Neuronal stem cell (in vitro differentiated cells): ENCODE measurements at regions not wholly inside any gene's neighbourhood (a gene's known extent, or its start where the extent isn't known, plus 50 kb on each side); places are given as distances from the start of the nearest gene placed in this dataset.

ENCODE experiments used
- DNase-seq: peaks from one replicate; pipeline ENCODE4 v3.0.0-alpha.2; 2013; ENCODE audit warnings: low spot score
- H2AFZ ChIP-seq: one replicate; pipeline ENCODE4 v1.6.1; 2013; ENCODE audit warnings: mild to moderate bottlenecking, low read length, inconsistent platforms
- H2AK5ac ChIP-seq: 2 replicates; pipeline ENCODE4 v1.6.1; 2013; ENCODE audit warnings: low read depth, mild to moderate bottlenecking, inconsistent platforms, low read length, moderate library complexity, mixed read lengths
- H2BK120ac ChIP-seq: 2 replicates; pipeline ENCODE4 v1.6.1; 2013; ENCODE audit warnings: low read depth, mild to moderate bottlenecking, inconsistent platforms, low read length, moderate library complexity, mixed read lengths
- H2BK12ac ChIP-seq: one replicate; pipeline ENCODE4 v1.6.1; 2013; ENCODE audit warnings: low read length, inconsistent platforms
- H2BK15ac ChIP-seq: 2 replicates; pipeline ENCODE4 v1.6.1; 2013; ENCODE audit warnings: mild to moderate bottlenecking, low read length, inconsistent platforms, mixed read lengths
- H2BK5ac ChIP-seq: one replicate; pipeline ENCODE4 v1.6.1; 2013; ENCODE audit warnings: inconsistent platforms, mild to moderate bottlenecking, low read length, moderate library complexity
- H3K14ac ChIP-seq: one replicate; pipeline ENCODE4 v1.6.1; 2013; ENCODE audit warnings: low read length, inconsistent platforms
- H3K18ac ChIP-seq: 2 replicates; pipeline ENCODE4 v1.6.1; 2013; ENCODE audit warnings: low read length, inconsistent platforms
- H3K23ac ChIP-seq: 2 replicates; pipeline ENCODE4 v1.6.1; 2013; ENCODE audit warnings: low read depth, mild to moderate bottlenecking, mixed read lengths, low read length, inconsistent platforms; ENCODE audit not compliant: poor library complexity
- H3K27ac ChIP-seq: replicated peaks from 3 replicates; pipeline ENCODE4 v1.5.1; 2013; ENCODE audit warnings: low read length, inconsistent platforms
- H3K27me3 ChIP-seq, 3 experiments: 2 replicates each; pipeline ENCODE4 v1.6.1; 2013; ENCODE audit warnings: low read length in 3 of 3, mild to moderate bottlenecking in 2 of 3, inconsistent platforms in 1 of 3, low read depth in 1 of 3, mixed read lengths in 1 of 3, moderate library complexity in 1 of 3; ENCODE audit not compliant: control insufficient read depth in 3 of 3, insufficient read depth in 3 of 3
- H3K36me3 ChIP-seq, 2 donors: replicated peaks in 1 of 2; 2 replicates each; pipeline ENCODE4 v1.6.1; 2013; ENCODE audit warnings: low read length in 2 of 2; ENCODE audit not compliant: control insufficient read depth in 2 of 2, insufficient read depth in 2 of 2
- H3K4ac ChIP-seq: 2 replicates; pipeline ENCODE4 v1.6.1; 2013; ENCODE audit warnings: inconsistent platforms, mild to moderate bottlenecking, low read length, moderate library complexity
- H3K4me1 ChIP-seq, 2 donors: 1 replicate in 1 of 2; 2 replicates in 1 of 2; pipeline ENCODE4 v1.6.1; 2013; ENCODE audit warnings: low read length in 2 of 2, low read depth in 1 of 2; ENCODE audit not compliant: control insufficient read depth in 2 of 2, insufficient read depth in 1 of 2
- H3K4me2 ChIP-seq: one replicate; pipeline ENCODE4 v1.6.1; 2013; ENCODE audit warnings: mild to moderate bottlenecking, low read length, inconsistent platforms; ENCODE audit not compliant: insufficient read depth, poor library complexity, severe bottlenecking
- H3K4me3 ChIP-seq, 2 donors: 2 replicates each; pipeline ENCODE4 v1.5.1; 2013; ENCODE audit warnings: low read length in 2 of 2, mild to moderate bottlenecking in 2 of 2, inconsistent platforms in 1 of 2, moderate library complexity in 1 of 2
- H3K79me1 ChIP-seq: one replicate; pipeline ENCODE4 v1.6.1; 2013; ENCODE audit warnings: low read depth, mild to moderate bottlenecking, inconsistent platforms, low read length, moderate library complexity
- H3K9ac ChIP-seq: one replicate; pipeline ENCODE4 v1.6.1; 2013; ENCODE audit warnings: mild to moderate bottlenecking, low read depth, low read length, inconsistent platforms; ENCODE audit not compliant: poor library complexity
- H3K9me3 ChIP-seq, 2 donors: replicated peaks in 1 of 2; 2 replicates each; pipeline versions ENCODE3 to v1.6.1; 2013; ENCODE audit warnings: low read length in 2 of 2, mild to moderate bottlenecking in 2 of 2, inconsistent platforms in 1 of 2, low read depth in 1 of 2, mixed read lengths in 1 of 2, moderate library complexity in 1 of 2; ENCODE audit not compliant: control insufficient read depth in 2 of 2, insufficient read depth in 1 of 2
- H4K8ac ChIP-seq: one replicate; pipeline ENCODE4 v1.6.1; 2013; ENCODE audit warnings: low read depth, mild to moderate bottlenecking, inconsistent platforms, low read length, moderate library complexity
- H4K91ac ChIP-seq: one replicate; pipeline ENCODE4 v1.6.1; 2013; ENCODE audit warnings: low read length, low read depth, mild to moderate bottlenecking, inconsistent platforms; ENCODE audit not compliant: poor library complexity
- WGBS, 2 donors: extraction: QIAGEN DNeasy Blood & Tissue Kit; methylation state at CpG; one replicate each; pipeline ENCODE4 v1.1.7; 2013; ENCODE audit warnings: missing lambda C conversion rate in 2 of 2, mixed read lengths in 1 of 2; ENCODE audit not compliant: insufficient read length in 2 of 2, insufficient replicate concordance in 1 of 2; ENCODE audit errors: extremely low coverage in 2 of 2; 5-methylcytosine and 5-hydroxymethylcytosine counted together

GRCh38 chr7:46463170-46463569, 542.1 kb upstream of the IGFBP3 start:
- no peak overlapping the region for H3K27ac ChIP-seq
- H3K4ac ChIP-seq, result no peak overlapping the region
- H3K4me2 ChIP-seq, result no peak overlapping the region
- no peak overlapping the region for H3K4me3 ChIP-seq
- no peaks in the 10 kb centered on the region for H3K4me1 ChIP-seq
- no peaks in the 10 kb centered on the region for H3K27me3 ChIP-seq
- H3K9me3 ChIP-seq, result peaks cover 6 to 11% of the 10 kb centered on the region in 2 donors
- H3K14ac ChIP-seq, result no peak overlapping the region
- H3K9ac ChIP-seq, result no peak overlapping the region
- H2BK120ac ChIP-seq, result no peak overlapping the region
- H2AFZ ChIP-seq, result no peak overlapping the region
- no peak overlapping the region for H3K18ac ChIP-seq
- no peak overlapping the region for H4K8ac ChIP-seq
- no peaks in the 10 kb centered on the region for H3K79me1 ChIP-seq
- H2BK15ac ChIP-seq, result no peak overlapping the region
- DNase-seq, result no peak
- no peak overlapping the region for H2BK12ac ChIP-seq
- no peak overlapping the region for H2BK5ac ChIP-seq
- H4K91ac ChIP-seq, result no peak overlapping the region
- no peak overlapping the region for H2AK5ac ChIP-seq
- no peak overlapping the region for H3K23ac ChIP-seq
- H3K36me3 ChIP-seq, result no peaks in the 10 kb centered on the region

DNA sequence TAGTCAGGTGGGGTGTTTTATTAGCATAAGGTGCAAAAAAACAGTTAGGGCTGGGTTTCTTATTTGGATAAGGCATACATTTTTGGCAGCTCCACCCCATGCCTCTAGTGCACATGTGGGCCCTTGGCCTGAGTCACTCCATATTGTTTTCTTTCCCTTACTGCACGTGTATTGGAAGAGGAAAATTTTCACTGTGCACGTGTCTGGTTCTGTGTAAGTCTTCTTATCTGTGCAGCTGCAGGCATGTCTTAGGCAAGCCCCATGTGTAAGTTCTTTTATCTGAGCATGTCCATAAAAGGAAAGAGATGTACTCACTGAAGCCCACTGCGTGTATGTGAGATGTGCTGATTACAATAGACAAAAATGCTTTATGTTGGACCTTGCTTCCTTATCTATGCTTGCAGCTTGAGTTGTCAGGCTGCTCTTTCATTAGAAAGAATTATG, 540.3 kb upstream of the IGFBP3 start:
- H4K91ac ChIP-seq, result no peak overlapping the region
- H3K14ac ChIP-seq, result no peak overlapping the region
- peaks cover 0 to 5% of the 10 kb centered on the region in 2 donors for H3K9me3 ChIP-seq
- no peak overlapping the region for H3K18ac ChIP-seq
- no peak overlapping the region for H2BK5ac ChIP-seq
- H3K4me3 ChIP-seq, result no peak overlapping the region
- H2BK12ac ChIP-seq, result no peak overlapping the region
- H2AFZ ChIP-seq, result peak overlapping the region; percentile 40
- no peak overlapping the region for H2AK5ac ChIP-seq
- no peak overlapping the region for H3K9ac ChIP-seq
- no peak overlapping the region for H2BK120ac ChIP-seq
- no peak for DNase-seq
- H2BK15ac ChIP-seq, result no peak overlapping the region
- H3K27ac ChIP-seq, result no peak overlapping the region
- no peak overlapping the region for H3K4me2 ChIP-seq
- H3K36me3 ChIP-seq, result no peaks in the 10 kb centered on the region
- no CpG with 5 or more reads among the region's 3 CpGs for WGBS, 2 donors
- H4K8ac ChIP-seq, result no peak overlapping the region
- H3K23ac ChIP-seq, result no peak overlapping the region
- no peaks in the 10 kb centered on the region for H3K4me1 ChIP-seq
- no peak overlapping the region for H3K4ac ChIP-seq
- no peaks in the 10 kb centered on the region for H3K27me3 ChIP-seq
- H3K79me1 ChIP-seq, result no peaks in the 10 kb centered on the region

DNA sequence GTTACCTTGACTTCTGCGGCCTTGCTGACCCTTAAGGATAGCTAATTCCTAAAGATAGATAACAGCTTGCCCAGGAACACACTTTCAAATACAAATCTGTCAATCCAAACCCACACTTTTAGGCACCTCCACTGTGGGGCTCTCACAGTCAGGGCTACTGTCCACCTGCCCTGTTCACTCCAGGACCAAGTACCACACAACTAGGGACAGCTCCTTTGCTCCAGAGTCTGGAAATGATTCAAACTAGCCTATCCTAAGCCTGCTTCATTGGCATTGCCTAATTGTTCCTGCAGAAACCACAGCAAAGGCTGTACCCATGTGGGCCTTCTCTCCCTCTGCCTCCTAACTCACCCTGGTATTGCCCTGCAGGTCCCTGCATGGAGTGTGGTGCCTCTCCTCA, 538.9 kb upstream of the IGFBP3 start:
- no peak overlapping the region for H3K14ac ChIP-seq
- no peak overlapping the region for H3K23ac ChIP-seq
- H3K36me3 ChIP-seq, result no peaks in the 10 kb centered on the region
- no peak overlapping the region for H2BK5ac ChIP-seq
- no peak for DNase-seq
- H3K9me3 ChIP-seq, result peaks cover 0 to 3% of the 10 kb centered on the region in 2 donors
- H2BK15ac ChIP-seq, result no peak overlapping the region
- no peak overlapping the region for H3K4ac ChIP-seq
- no peak overlapping the region for H3K27ac ChIP-seq
- H3K4me3 ChIP-seq, result no peak overlapping the region
- H3K18ac ChIP-seq, result no peak overlapping the region
- H2BK120ac ChIP-seq, result no peak overlapping the region
- no peak overlapping the region for H2AFZ ChIP-seq
- no peak overlapping the region for H4K8ac ChIP-seq
- H4K91ac ChIP-seq, result no peak overlapping the region
- H3K79me1 ChIP-seq, result no peaks in the 10 kb centered on the region
- no peak overlapping the region for H2AK5ac ChIP-seq
- no peak overlapping the region for H2BK12ac ChIP-seq
- no peaks in the 10 kb centered on the region for H3K4me1 ChIP-seq
- no peak overlapping the region for H3K4me2 ChIP-seq
- no peaks in the 10 kb centered on the region for H3K27me3 ChIP-seq
- H3K9ac ChIP-seq, result no peak overlapping the region
- WGBS, 2 donors, result no CpG with 5 or more reads among the region's 1 CpG

- Histone ChIP-seq H3K9me3 (no peaks in the 10 kb centered on the region), H3K4me1 (no peaks in the 10 kb centered on the region), H4K91ac (no peak overlapping the region), H3K14ac (no peak overlapping the region), H2AFZ (no peak overlapping the region), H3K4me3 (no peak overlapping the region), H3K27ac (no peak overlapping the region), H2BK120ac (no peak overlapping the region), H3K23ac (no peak overlapping the region), H3K4me2 (no peak overlapping the region), H2BK15ac (no peak overlapping the region), H4K8ac (no peak overlapping the region), H2AK5ac (no peak overlapping the region), H3K4ac (no peak overlapping the region), H3K36me3 (no peaks in the 10 kb centered on the region), H2BK12ac (no peak overlapping the region), H3K9ac (no peak overlapping the region), H2BK5ac (no peak overlapping the region), H3K27me3 (no peaks in the 10 kb centered on the region), H3K79me1 (no peaks in the 10 kb centered on the region), H3K18ac (no peak overlapping the region)
- no peak for DNase-seq
- no CpG with 5 or more reads among the region's 2 CpGs for WGBS, 2 donors
Measured at GRCh38 chr7:46454816-46455215, 533.7 kb upstream of the IGFBP3 start.
